ENCODE measurements at regions not wholly inside any gene's neighbourhood (a gene's known extent, or its start where the extent isn't known, plus 50 kb on each side); places are given as distances from the start of the nearest gene placed in this dataset.
"Not testable (repeated sequence)": the region's sequence is repeated elsewhere in the genome, so short reads cannot be mapped to it uniquely, and the experiment has no call there.

DNA sequence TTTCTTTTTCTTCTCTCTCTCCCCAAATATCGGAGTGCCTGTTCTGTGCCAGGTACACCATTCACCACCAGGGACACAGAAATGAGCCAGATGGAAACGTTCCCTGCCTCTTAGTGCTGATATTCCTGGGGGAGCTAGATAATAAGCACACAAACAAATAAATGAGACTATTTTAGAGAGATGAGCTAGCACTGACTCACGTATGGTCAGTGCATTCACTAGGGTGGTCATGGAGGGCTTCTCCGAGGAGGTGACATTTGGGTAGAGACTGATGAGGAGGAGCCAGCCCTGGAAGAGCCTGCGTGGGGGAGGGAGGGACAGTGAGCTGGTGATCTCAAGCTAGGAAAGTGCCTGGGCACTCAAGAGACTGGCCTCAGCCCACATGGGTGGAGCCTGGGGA is 252.3 kb upstream of the KCNG1 start:
- H3K36me3 ChIP-seq: no peaks in the 10 kb centered on the region
- H3K27me3 ChIP-seq: no peaks in the 10 kb centered on the region
- TF ChIP-seq, protein P1, sequence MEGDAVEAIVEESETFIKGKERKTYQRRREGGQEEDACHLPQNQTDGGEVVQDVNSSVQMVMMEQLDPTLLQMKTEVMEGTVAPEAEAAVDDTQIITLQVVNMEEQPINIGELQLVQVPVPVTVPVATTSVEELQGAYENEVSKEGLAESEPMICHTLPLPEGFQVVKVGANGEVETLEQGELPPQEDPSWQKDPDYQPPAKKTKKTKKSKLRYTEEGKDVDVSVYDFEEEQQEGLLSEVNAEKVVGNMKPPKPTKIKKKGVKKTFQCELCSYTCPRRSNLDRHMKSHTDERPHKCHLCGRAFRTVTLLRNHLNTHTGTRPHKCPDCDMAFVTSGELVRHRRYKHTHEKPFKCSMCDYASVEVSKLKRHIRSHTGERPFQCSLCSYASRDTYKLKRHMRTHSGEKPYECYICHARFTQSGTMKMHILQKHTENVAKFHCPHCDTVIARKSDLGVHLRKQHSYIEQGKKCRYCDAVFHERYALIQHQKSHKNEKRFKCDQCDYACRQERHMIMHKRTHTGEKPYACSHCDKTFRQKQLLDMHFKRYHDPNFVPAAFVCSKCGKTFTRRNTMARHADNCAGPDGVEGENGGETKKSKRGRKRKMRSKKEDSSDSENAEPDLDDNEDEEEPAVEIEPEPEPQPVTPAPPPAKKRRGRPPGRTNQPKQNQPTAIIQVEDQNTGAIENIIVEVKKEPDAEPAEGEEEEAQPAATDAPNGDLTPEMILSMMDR (IDR thresholded peaks at IDR 0.05; ENCODE audit: low read depth, low read length): no peak
- H3K9me3 ChIP-seq (ENCODE audit: low read depth): no peaks in the 10 kb centered on the region
- peaks cover 12% of the 10 kb centered on the region for H3K4me1 ChIP-seq (ENCODE audit: low read depth)
- no peak overlapping the region for H3K4me3 ChIP-seq
- H3K27ac ChIP-seq: no peak overlapping the region
- no peak for DNase-seq (ENCODE audit: low read depth in 1 of 2, low spot score in 1 of 2)

DNA sequence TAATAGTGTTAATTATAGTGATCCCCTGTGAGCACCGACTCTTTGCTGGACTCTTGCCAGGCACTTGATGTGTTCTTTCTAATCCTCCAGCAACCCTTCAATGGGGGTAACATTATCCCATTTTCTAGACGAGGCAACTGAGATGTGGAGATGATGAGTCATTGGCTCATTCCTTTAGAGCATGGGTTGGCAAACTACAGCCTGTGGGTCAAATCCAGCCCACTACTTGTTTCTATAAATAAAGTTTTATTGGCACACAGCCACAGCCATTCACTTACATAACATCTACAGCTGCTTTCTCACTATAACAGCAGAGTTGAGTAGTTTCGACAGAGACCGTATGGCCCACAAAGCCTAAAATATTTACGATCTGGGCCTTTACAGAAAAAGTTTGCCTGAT is 249.5 kb upstream of the KCNG1 start:
- Histone ChIP-seq H3K36me3 (no peaks in the 10 kb centered on the region), H3K27me3 (no peaks in the 10 kb centered on the region), H3K27ac (no peak overlapping the region), H3K4me1 (ENCODE audit: low read depth) (peaks cover 12% of the 10 kb centered on the region), H3K4me3 (no peak overlapping the region), H3K9me3 (ENCODE audit: low read depth) (no peaks in the 10 kb centered on the region)
- peak in 1 of 2 donors; percentile 70 for DNase-seq (ENCODE audit: low read depth in 1 of 2, low spot score in 1 of 2)
- TF ChIP-seq, protein P1 (IDR thresholded peaks at IDR 0.05; ENCODE audit: low read depth, low read length): no peak

DNA sequence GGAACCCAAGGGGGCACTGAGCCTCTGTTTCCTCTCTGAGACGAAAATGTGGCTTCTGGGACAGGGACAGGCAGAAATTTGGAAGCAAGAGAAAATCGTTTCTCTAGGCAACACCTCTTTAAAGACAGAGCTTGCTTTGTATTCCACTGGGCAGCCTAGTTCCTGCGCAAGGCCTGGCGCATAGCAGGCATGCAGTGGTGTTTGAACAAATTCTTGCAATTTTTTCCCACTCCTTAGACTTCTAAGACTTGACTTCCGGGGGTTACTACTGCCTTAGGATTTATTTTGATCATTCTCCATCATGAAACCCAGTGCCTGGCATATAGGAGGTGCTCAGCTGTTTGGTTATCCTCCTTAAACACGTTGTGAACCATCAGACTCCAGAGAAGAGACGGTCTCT is 249.0 kb upstream of the KCNG1 start:
- Histone ChIP-seq H3K9me3 (ENCODE audit: low read depth) (no peaks in the 10 kb centered on the region), H3K27ac (no peak overlapping the region), H3K36me3 (no peaks in the 10 kb centered on the region), H3K27me3 (no peaks in the 10 kb centered on the region), H3K4me3 (no peak overlapping the region), H3K4me1 (ENCODE audit: low read depth) (peaks cover 12% of the 10 kb centered on the region)
- TF ChIP-seq, protein P1 (IDR thresholded peaks at IDR 0.05; ENCODE audit: low read depth, low read length): no peak
- DNase-seq (ENCODE audit: low read depth in 1 of 2, low spot score in 1 of 2): no peak

DNA sequence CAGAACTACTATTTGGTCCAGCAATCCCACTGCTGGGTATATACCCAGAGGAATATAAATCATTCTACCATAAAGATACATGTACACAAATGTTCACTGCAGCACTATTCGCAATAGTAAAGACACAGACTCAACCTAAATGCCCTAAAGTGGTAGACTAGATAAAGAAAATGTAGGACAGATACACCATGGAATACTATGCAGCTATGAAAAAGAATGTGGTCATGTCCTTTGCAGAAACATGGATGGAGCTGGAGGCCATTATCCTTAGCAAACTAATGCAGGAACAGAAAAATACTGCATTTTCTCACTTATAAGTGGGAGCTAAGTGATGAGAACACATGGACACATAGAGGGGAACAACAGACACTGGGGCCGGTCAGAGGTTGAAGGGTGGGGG is 248.4 kb upstream of the KCNG1 start:
- H3K4me1 ChIP-seq (ENCODE audit: low read depth); H3K27ac ChIP-seq; H3K27me3 ChIP-seq; DNase-seq (ENCODE audit: low read depth in 1 of 2, low spot score in 1 of 2); H3K9me3 ChIP-seq (ENCODE audit: low read depth); H3K4me3 ChIP-seq; H3K36me3 ChIP-seq: not testable (repeated sequence)

DNA sequence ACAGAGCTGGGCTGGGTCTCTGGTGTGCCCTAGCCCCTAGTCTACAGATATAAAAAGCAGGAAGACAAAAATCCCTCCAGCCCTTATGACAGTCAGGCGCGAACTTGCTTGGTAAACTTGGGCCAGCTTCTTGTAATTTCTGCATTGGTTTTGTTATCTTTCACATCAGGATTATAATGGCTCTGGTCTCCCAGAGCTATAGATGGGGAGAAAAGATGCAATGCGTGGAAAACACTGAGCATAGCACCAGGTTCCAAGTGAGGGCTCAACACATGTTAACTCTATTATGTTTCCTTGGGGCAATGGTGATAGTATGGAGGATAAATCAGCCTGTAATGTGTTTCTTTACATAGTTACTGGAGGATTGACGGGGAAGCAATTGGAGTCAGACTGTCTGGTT is 246.8 kb upstream of the KCNG1 start:
- H3K27ac ChIP-seq: no peak overlapping the region

DNA sequence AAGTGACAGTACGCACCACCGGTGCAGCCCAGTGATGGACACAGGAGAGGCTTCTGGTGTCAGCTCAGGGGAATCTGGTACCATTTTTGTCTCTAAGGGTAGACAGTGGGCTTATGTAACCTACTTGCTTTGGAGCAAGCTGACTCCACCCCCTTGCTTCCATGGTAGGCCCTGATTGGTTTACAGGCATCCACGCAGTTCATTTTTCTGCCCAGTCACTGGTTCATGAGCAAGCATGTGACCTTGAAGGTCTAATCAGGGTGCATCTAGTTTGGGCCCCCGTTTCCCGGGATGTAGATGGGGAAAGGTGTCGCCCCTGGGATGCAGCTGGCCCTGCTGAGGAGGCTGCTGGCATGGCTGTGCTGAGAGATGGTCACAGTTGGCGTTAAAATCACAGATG is 244.8 kb upstream of the KCNG1 start:
- TF ChIP-seq, protein P1 (IDR thresholded peaks at IDR 0.05; ENCODE audit: low read depth, low read length): no peak
- H3K36me3 ChIP-seq: no peaks in the 10 kb centered on the region
- no peak overlapping the region for H3K4me3 ChIP-seq
- H3K27me3 ChIP-seq: no peaks in the 10 kb centered on the region
- H3K4me1 ChIP-seq (ENCODE audit: low read depth): peaks cover 7% of the 10 kb centered on the region
- DNase-seq (ENCODE audit: low read depth in 1 of 2, low spot score in 1 of 2): no peak
- H3K27ac ChIP-seq: no peak overlapping the region
- no peaks in the 10 kb centered on the region for H3K9me3 ChIP-seq (ENCODE audit: low read depth)

More for the DNA sequence above, 246.8 kb upstream of the KCNG1 start:
- Histone ChIP-seq H3K4me3 (no peak overlapping the region), H3K4me1 (ENCODE audit: low read depth) (no peaks in the 10 kb centered on the region), H3K36me3 (no peaks in the 10 kb centered on the region), H3K9me3 (ENCODE audit: low read depth) (no peaks in the 10 kb centered on the region), H3K27me3 (no peaks in the 10 kb centered on the region)
- TF ChIP-seq, protein P1 (IDR thresholded peaks at IDR 0.05; ENCODE audit: low read depth, low read length): no peak
- no peak for DNase-seq (ENCODE audit: low read depth in 1 of 2, low spot score in 1 of 2)
